GM10248 (cell line): ENCODE measurements at regions not wholly inside any gene's neighbourhood (a gene's known extent, or its start where the extent isn't known, plus 50 kb on each side); places are given as distances from the start of the nearest gene placed in this dataset.

ENCODE experiments used
- CTCF ChIA-PET: fragments of 300-600 bp; sonication (Branson Sonifier 250); formaldehyde crosslinking; extraction: SDS; loops from one replicate; lab custom pipeline; 2021; ENCODE audit warnings: antibody characterized with exemption; lab: Yijun Ruan, JAX
- POLR2A ChIA-PET: fragments of 350-650 bp; sonication (Branson Sonifier 250); formaldehyde crosslinking; extraction: SDS; loops from one replicate; lab custom pipeline; 2020; ENCODE audit warnings: antibody characterized with exemption; lab: Yijun Ruan, JAX
- DNase-seq: peaks from one replicate; pipeline ENCODE4 v3.0.0; 2012; ENCODE audit errors: extremely low spot score
- CTCF ChIP-seq: IDR thresholded peaks from 2 replicates; pipeline ENCODE4 v1.5.1; 2012; ENCODE audit warnings: mild to moderate bottlenecking, low read depth; ENCODE audit errors: extremely low read depth, missing control alignments, control extremely low read depth

GRCh38 chr20:20938131-20938530 is 168.0 kb downstream of the LINC00237 start:
- no peak for TF ChIP-seq CTCF
- ChIA-PET POLR2A (no interaction called here), CTCF (no interaction called here)
- DNase-seq = no peak

GRCh38 chr20:20933142-20933958 is 172.8 kb downstream of the LINC00237 start:
- TF ChIP-seq CTCF = no peak
- ChIA-PET CTCF (interaction anchor here (1.0 to 1.2 kb wide), 2 partner anchors 10 to 21 kb away, joined by 3 read pairs; no protein-coding TSS in a partner anchor), POLR2A (interaction anchor here (0.6 kb wide), 1 partner anchor 317 kb away, joined by 5 read pairs; no protein-coding TSS in a partner anchor)
- DNase-seq = no peak

GRCh38 chr20:20932156-20932555 is 174.0 kb downstream of the LINC00237 start:
- no peak for DNase-seq
- POLR2A ChIA-PET = no interaction called here
- TF ChIP-seq CTCF = no peak
- CTCF ChIA-PET = no interaction called here

- ChIA-PET POLR2A (no interaction called here), CTCF (no interaction called here)
- DNase-seq = no peak
- no peak for TF ChIP-seq CTCF
Measured at GRCh38 chr20:20931632-20932031, 174.5 kb downstream of the LINC00237 start.

- no peak for TF ChIP-seq CTCF
- ChIA-PET POLR2A (no interaction called here), CTCF (no interaction called here)
- DNase-seq = no peak
Measured at GRCh38 chr20:20931024-20931423, 175.1 kb downstream of the LINC00237 start.

- no peak for TF ChIP-seq CTCF
- CTCF ChIA-PET = no interaction called here
- POLR2A ChIA-PET = no interaction called here
- DNase-seq = no peak
Measured at GRCh38 chr20:20930500-20930899, 175.7 kb downstream of the LINC00237 start.

- TF ChIP-seq CTCF = no peak
- no peak for DNase-seq
- POLR2A ChIA-PET = no interaction called here
- CTCF ChIA-PET = interaction anchor here (1.5 kb wide), 1 partner anchor 18 kb away, joined by 5 read pairs; no protein-coding TSS in a partner anchor
Measured at GRCh38 chr20:20929341-20929740, 176.8 kb downstream of the LINC00237 start.
